WTC11 (cell line): ENCODE measurements at regions not wholly inside any gene's neighbourhood (a gene's known extent, or its start where the extent isn't known, plus 50 kb on each side); places are given as distances from the start of the nearest gene placed in this dataset.

ENCODE experiments used
- ATAC-seq: fragments of 200-7000 bp; cut with Tn5 transposase; 2 replicates; pipeline ENCODE4 v1.10.0; 2021; ENCODE audit warnings: mild to moderate bottlenecking, moderate library complexity
- CTCF ChIA-PET: fragments of 300-600 bp; sonication (Branson Sonifier 250); formaldehyde crosslinking; loops from one replicate; lab custom pipeline; 2021; ENCODE audit warnings: antibody characterized with exemption; lab: Charles Lee
- POLR2A ChIA-PET: fragments of 350-600 bp; sonication (Branson Sonifier 250); formaldehyde crosslinking; loops from one replicate; lab custom pipeline; 2021; ENCODE audit warnings: antibody characterized with exemption; lab: Charles Lee
- DNase-seq: peaks from one replicate; pipeline ENCODE4 v3.0.0; 2021; ENCODE audit warnings: low spot score
- H3K27ac Mint-ChIP-seq: 2 replicates; pipeline ENCODE4 v1.8.0; 2021; ENCODE audit warnings: mixed read lengths
- H3K27me3 Mint-ChIP-seq: 2 replicates; pipeline ENCODE4 v1.8.0; 2021; ENCODE audit warnings: low read depth, mild to moderate bottlenecking, moderate library complexity, mixed read lengths
- H3K36me3 Mint-ChIP-seq: 2 replicates; pipeline ENCODE4 v1.8.0; 2021; ENCODE audit warnings: mixed read lengths
- H3K4me1 Mint-ChIP-seq: 2 replicates; pipeline ENCODE4 v1.8.0; 2022; ENCODE audit warnings: mixed read lengths
- H3K4me3 Mint-ChIP-seq: 2 replicates; pipeline ENCODE4 v1.8.0; 2021; ENCODE audit warnings: mild to moderate bottlenecking, moderate library complexity, mixed read lengths
- H3K9me3 Mint-ChIP-seq: 2 replicates; pipeline ENCODE4 v1.8.0; 2021; ENCODE audit warnings: mixed read lengths
- ATF1 ChIP-seq: sonication (generic); formaldehyde crosslinking; IDR thresholded peaks from 2 replicates; pipeline ENCODE4 v1.8.1; 2023; ENCODE audit warnings: mild to moderate bottlenecking, moderate library complexity, missing genetic modification reagents
- ETV6 ChIP-seq: sonication (generic); formaldehyde crosslinking; IDR thresholded peaks from 2 replicates; pipeline ENCODE4 v1.8.1; 2022; ENCODE audit warnings: mild to moderate bottlenecking, missing genetic modification reagents
- FOXP1 ChIP-seq: sonication (generic); formaldehyde crosslinking; IDR thresholded peaks from 2 replicates; pipeline ENCODE4 v1.8.0; 2022; ENCODE audit warnings: missing genetic modification reagents, mild to moderate bottlenecking, moderate library complexity, borderline replicate concordance
- NFATC4 ChIP-seq: fragments of 250-450 bp; sonication (Bioruptor Pico); IDR thresholded peaks from 2 replicates; pipeline ENCODE4 v1.9.0; 2021; ENCODE audit warnings: mild to moderate bottlenecking
- ZBTB21 ChIP-seq: sonication (generic); formaldehyde crosslinking; IDR thresholded peaks from 2 replicates; pipeline ENCODE4 v1.8.1; 2023; ENCODE audit warnings: mild to moderate bottlenecking, missing genetic modification reagents, borderline replicate concordance
- TF ChIP-seq, protein P1 (sequence below): sonication (generic); formaldehyde crosslinking; IDR thresholded peaks from 2 replicates; pipeline ENCODE4 v1.8.1; 2023; ENCODE audit warnings: mild to moderate bottlenecking, missing genetic modification reagents, borderline replicate concordance
- TF ChIP-seq, protein P2 (sequence below): sonication (generic); formaldehyde crosslinking; IDR thresholded peaks from 2 replicates; pipeline ENCODE4 v1.8.1; 2023; ENCODE audit warnings: mild to moderate bottlenecking, missing genetic modification reagents
- TF ChIP-seq, protein P3 (sequence below): sonication (generic); formaldehyde crosslinking; IDR thresholded peaks from 2 replicates; pipeline ENCODE4 v1.8.1; 2023; ENCODE audit warnings: mild to moderate bottlenecking, missing genetic modification reagents, moderate library complexity
- TF ChIP-seq, protein P4 (sequence below): sonication (generic); formaldehyde crosslinking; IDR thresholded peaks from 2 replicates; pipeline ENCODE4 v1.8.1; 2022; ENCODE audit warnings: low read depth, missing genetic modification reagents, borderline replicate concordance
- TF ChIP-seq, protein P5 (sequence below): sonication (generic); formaldehyde crosslinking; IDR thresholded peaks from 2 replicates; pipeline ENCODE4 v1.8.1; 2023; ENCODE audit warnings: mild to moderate bottlenecking, missing genetic modification reagents
- TF ChIP-seq, protein P6 (sequence below): fragments of 250-450 bp; sonication (Bioruptor Pico); IDR thresholded peaks from 2 replicates; pipeline ENCODE4 v1.9.0; 2021; ENCODE audit warnings: mild to moderate bottlenecking
- TF ChIP-seq, protein P7 (sequence below): fragments of 250-450 bp; sonication (Bioruptor Pico); IDR thresholded peaks from 2 replicates; pipeline ENCODE4 v1.9.0; 2021; ENCODE audit warnings: mild to moderate bottlenecking, borderline replicate concordance
- TF ChIP-seq, protein P8 (sequence below): sonication (generic); formaldehyde crosslinking; IDR thresholded peaks from 2 replicates; pipeline ENCODE4 v1.8.0; 2023; ENCODE audit warnings: missing genetic modification reagents

DNA sequence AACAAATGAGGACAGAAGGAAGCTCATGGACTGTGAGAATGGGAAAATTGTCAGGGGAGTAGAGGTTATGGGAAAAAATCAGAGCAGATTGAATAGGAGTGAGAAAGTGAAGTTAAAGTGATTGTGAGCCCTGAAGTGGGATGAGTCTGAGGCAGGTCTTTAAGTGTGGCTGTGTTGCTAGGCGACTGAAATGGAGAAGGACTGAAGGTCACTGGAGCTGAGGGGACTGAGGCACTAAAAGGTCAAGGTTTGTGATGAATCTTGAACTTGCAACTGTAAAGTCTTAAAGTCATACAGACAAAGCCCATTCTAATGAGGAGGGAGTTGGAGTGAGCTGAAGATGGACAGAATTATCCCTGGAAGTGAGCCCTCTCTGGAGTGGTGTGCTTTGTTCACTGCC lies 518.9 kb downstream of the TUSC7 start (continued):
- TF ChIP-seq, protein P1, sequence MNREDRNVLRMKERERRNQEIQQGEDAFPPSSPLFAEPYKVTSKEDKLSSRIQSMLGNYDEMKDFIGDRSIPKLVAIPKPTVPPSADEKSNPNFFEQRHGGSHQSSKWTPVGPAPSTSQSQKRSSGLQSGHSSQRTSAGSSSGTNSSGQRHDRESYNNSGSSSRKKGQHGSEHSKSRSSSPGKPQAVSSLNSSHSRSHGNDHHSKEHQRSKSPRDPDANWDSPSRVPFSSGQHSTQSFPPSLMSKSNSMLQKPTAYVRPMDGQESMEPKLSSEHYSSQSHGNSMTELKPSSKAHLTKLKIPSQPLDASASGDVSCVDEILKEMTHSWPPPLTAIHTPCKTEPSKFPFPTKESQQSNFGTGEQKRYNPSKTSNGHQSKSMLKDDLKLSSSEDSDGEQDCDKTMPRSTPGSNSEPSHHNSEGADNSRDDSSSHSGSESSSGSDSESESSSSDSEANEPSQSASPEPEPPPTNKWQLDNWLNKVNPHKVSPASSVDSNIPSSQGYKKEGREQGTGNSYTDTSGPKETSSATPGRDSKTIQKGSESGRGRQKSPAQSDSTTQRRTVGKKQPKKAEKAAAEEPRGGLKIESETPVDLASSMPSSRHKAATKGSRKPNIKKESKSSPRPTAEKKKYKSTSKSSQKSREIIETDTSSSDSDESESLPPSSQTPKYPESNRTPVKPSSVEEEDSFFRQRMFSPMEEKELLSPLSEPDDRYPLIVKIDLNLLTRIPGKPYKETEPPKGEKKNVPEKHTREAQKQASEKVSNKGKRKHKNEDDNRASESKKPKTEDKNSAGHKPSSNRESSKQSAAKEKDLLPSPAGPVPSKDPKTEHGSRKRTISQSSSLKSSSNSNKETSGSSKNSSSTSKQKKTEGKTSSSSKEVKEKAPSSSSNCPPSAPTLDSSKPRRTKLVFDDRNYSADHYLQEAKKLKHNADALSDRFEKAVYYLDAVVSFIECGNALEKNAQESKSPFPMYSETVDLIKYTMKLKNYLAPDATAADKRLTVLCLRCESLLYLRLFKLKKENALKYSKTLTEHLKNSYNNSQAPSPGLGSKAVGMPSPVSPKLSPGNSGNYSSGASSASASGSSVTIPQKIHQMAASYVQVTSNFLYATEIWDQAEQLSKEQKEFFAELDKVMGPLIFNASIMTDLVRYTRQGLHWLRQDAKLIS (CRISPR knock-in tag), result no peak
- TF ChIP-seq, protein P2, sequence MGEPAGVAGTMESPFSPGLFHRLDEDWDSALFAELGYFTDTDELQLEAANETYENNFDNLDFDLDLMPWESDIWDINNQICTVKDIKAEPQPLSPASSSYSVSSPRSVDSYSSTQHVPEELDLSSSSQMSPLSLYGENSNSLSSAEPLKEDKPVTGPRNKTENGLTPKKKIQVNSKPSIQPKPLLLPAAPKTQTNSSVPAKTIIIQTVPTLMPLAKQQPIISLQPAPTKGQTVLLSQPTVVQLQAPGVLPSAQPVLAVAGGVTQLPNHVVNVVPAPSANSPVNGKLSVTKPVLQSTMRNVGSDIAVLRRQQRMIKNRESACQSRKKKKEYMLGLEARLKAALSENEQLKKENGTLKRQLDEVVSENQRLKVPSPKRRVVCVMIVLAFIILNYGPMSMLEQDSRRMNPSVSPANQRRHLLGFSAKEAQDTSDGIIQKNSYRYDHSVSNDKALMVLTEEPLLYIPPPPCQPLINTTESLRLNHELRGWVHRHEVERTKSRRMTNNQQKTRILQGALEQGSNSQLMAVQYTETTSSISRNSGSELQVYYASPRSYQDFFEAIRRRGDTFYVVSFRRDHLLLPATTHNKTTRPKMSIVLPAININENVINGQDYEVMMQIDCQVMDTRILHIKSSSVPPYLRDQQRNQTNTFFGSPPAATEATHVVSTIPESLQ (CRISPR knock-in tag), result no peak
- TF ChIP-seq NFATC4 (CRISPR knock-in tag) (no peak), ZBTB21 (CRISPR knock-in tag) (no peak)
- TF ChIP-seq, protein P3, sequence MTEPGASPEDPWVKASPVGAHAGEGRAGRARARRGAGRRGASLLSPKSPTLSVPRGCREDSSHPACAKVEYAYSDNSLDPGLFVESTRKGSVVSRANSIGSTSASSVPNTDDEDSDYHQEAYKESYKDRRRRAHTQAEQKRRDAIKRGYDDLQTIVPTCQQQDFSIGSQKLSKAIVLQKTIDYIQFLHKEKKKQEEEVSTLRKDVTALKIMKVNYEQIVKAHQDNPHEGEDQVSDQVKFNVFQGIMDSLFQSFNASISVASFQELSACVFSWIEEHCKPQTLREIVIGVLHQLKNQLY, result no peak
- TF ChIP-seq, protein P4, sequence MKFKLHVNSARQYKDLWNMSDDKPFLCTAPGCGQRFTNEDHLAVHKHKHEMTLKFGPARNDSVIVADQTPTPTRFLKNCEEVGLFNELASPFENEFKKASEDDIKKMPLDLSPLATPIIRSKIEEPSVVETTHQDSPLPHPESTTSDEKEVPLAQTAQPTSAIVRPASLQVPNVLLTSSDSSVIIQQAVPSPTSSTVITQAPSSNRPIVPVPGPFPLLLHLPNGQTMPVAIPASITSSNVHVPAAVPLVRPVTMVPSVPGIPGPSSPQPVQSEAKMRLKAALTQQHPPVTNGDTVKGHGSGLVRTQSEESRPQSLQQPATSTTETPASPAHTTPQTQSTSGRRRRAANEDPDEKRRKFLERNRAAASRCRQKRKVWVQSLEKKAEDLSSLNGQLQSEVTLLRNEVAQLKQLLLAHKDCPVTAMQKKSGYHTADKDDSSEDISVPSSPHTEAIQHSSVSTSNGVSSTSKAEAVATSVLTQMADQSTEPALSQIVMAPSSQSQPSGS (CRISPR knock-in tag), result no peak

DNA sequence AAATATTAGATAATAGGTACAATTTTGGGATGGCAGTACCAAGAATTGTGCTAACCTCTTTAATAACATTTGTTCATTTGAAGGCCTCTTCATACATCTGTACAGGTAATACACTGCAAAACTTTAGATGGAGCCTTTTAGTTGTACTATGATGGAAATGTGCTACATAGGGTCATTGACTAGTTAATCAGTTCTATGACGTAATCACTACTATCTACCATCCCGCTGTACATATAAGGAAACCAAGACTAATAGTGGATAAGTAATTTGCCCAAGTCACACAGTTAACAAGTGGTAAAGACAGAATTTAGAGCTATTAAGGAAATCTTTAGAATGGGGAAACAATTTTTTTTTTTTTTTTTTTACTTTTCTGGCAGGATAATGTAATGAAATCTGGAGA lies 521.3 kb downstream of the TUSC7 start:
- TF ChIP-seq, protein P5, sequence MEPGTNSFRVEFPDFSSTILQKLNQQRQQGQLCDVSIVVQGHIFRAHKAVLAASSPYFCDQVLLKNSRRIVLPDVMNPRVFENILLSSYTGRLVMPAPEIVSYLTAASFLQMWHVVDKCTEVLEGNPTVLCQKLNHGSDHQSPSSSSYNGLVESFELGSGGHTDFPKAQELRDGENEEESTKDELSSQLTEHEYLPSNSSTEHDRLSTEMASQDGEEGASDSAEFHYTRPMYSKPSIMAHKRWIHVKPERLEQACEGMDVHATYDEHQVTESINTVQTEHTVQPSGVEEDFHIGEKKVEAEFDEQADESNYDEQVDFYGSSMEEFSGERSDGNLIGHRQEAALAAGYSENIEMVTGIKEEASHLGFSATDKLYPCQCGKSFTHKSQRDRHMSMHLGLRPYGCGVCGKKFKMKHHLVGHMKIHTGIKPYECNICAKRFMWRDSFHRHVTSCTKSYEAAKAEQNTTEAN, result no peak
- no peak for TF ChIP-seq FOXP1 (CRISPR knock-in tag)
- ATAC-seq (no peak), DNase-seq (no peak)
- Mint-ChIP-seq H3K36me3 (no peaks in the 10 kb centered on the region), H3K4me1 (peaks cover 8% of the 10 kb centered on the region), H3K27me3 (no peaks in the 10 kb centered on the region), H3K9me3 (peaks cover 4% of the 10 kb centered on the region; the same call in 1 of the 2 replicates), H3K27ac (no peak overlapping the region), H3K4me3 (no peak overlapping the region)
- CTCF ChIA-PET, result no interaction called here
- POLR2A ChIA-PET, result no interaction called here

DNA sequence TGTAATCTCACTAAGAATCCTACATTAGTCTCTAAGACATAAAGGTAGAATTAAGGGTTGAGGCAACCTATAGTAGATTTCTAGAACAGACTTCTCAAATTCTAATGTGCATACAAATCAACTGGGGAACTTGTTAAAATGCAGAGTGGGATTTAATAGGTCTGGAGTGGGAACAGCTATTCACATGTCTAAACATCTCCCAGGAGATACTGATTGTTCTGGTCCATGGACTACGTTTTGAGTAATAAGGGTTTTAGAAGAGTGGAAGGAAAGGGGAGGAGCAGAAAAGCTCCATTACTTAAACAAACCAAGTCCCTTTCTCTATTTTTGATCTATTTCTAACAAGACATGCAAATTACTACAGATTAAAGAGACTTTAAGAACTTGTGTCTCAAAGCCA lies 524.8 kb downstream of the TUSC7 start:
- H3K9me3 Mint-ChIP-seq, result peaks cover 4% of the 10 kb centered on the region; the same call in 1 of the 2 replicates
- ATAC-seq, result no peak
- no peak overlapping the region for H3K4me3 Mint-ChIP-seq
- H3K4me1 Mint-ChIP-seq, result peaks cover 3% of the 10 kb centered on the region
- ChIA-PET POLR2A (no interaction called here), CTCF (no interaction called here)
- H3K27me3 Mint-ChIP-seq, result no peaks in the 10 kb centered on the region
- no peak for DNase-seq
- H3K36me3 Mint-ChIP-seq, result no peaks in the 10 kb centered on the region
- H3K27ac Mint-ChIP-seq, result no peak overlapping the region
- TF ChIP-seq, protein P1 (CRISPR knock-in tag), result no peak
- TF ChIP-seq ETV6 (CRISPR knock-in tag) (no peak), ATF1 (CRISPR knock-in tag) (no peak)
- TF ChIP-seq, protein P6, sequence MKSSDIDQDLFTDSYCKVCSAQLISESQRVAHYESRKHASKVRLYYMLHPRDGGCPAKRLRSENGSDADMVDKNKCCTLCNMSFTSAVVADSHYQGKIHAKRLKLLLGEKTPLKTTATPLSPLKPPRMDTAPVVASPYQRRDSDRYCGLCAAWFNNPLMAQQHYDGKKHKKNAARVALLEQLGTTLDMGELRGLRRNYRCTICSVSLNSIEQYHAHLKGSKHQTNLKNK (CRISPR knock-in tag), result no peak
- TF ChIP-seq, protein P7, sequence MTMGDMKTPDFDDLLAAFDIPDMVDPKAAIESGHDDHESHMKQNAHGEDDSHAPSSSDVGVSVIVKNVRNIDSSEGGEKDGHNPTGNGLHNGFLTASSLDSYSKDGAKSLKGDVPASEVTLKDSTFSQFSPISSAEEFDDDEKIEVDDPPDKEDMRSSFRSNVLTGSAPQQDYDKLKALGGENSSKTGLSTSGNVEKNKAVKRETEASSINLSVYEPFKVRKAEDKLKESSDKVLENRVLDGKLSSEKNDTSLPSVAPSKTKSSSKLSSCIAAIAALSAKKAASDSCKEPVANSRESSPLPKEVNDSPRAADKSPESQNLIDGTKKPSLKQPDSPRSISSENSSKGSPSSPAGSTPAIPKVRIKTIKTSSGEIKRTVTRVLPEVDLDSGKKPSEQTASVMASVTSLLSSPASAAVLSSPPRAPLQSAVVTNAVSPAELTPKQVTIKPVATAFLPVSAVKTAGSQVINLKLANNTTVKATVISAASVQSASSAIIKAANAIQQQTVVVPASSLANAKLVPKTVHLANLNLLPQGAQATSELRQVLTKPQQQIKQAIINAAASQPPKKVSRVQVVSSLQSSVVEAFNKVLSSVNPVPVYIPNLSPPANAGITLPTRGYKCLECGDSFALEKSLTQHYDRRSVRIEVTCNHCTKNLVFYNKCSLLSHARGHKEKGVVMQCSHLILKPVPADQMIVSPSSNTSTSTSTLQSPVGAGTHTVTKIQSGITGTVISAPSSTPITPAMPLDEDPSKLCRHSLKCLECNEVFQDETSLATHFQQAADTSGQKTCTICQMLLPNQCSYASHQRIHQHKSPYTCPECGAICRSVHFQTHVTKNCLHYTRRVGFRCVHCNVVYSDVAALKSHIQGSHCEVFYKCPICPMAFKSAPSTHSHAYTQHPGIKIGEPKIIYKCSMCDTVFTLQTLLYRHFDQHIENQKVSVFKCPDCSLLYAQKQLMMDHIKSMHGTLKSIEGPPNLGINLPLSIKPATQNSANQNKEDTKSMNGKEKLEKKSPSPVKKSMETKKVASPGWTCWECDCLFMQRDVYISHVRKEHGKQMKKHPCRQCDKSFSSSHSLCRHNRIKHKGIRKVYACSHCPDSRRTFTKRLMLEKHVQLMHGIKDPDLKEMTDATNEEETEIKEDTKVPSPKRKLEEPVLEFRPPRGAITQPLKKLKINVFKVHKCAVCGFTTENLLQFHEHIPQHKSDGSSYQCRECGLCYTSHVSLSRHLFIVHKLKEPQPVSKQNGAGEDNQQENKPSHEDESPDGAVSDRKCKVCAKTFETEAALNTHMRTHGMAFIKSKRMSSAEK (CRISPR knock-in tag), result no peak
- TF ChIP-seq, protein P8, sequence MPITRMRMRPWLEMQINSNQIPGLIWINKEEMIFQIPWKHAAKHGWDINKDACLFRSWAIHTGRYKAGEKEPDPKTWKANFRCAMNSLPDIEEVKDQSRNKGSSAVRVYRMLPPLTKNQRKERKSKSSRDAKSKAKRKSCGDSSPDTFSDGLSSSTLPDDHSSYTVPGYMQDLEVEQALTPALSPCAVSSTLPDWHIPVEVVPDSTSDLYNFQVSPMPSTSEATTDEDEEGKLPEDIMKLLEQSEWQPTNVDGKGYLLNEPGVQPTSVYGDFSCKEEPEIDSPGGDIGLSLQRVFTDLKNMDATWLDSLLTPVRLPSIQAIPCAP (CRISPR knock-in tag), result no peak
